Ascending aorta (tissue), 2 donors: ENCODE measurements at regions not wholly inside any gene's neighbourhood (a gene's known extent, or its start where the extent isn't known, plus 50 kb on each side); places are given as distances from the start of the nearest gene placed in this dataset.
"Not testable (repeated sequence)": the region's sequence is repeated elsewhere in the genome, so short reads cannot be mapped to it uniquely, and the experiment has no call there.

Source experiments
- DNase-seq, 2 donors: peaks; one replicate each; pipeline ENCODE4 v3.0.0-alpha.2; 2019; ENCODE audit warnings: low spot score in 2 of 2
- H3K27ac ChIP-seq, 2 donors: fragments of 200-600 bp; sonication (generic); one replicate each; pipeline ENCODE4 v1.5.1; 2016 to 2017; ENCODE audit warnings: mild to moderate bottlenecking in 1 of 2
- H3K27me3 ChIP-seq: fragments of 200-600 bp; sonication (generic); one replicate; pipeline ENCODE4 v1.5.1; 2017
- H3K36me3 ChIP-seq, 2 donors: fragments of 200-600 bp; sonication (generic); one replicate each; pipeline ENCODE4 v1.5.1; 2016
- H3K4me1 ChIP-seq, 2 donors: fragments of 200-600 bp; sonication (generic); one replicate each; pipeline ENCODE4 v1.5.1; 2016 to 2017; ENCODE audit warnings: mild to moderate bottlenecking in 1 of 2
- H3K4me3 ChIP-seq, 2 donors: fragments of 200-600 bp; sonication (generic); one replicate each; pipeline ENCODE4 v1.5.1; 2016 to 2017; ENCODE audit warnings: mild to moderate bottlenecking in 1 of 2
- H3K9me3 ChIP-seq, 2 donors: fragments of 200-600 bp; sonication (generic); one replicate each; pipeline ENCODE4 v1.5.1; 2016
- intact Hi-C: fragments of 100-400 bp; cut with DNase I; formaldehyde crosslinking; loops from one replicate; pipeline ENCODE4 v1.15.1; 2023
- TF ChIP-seq, protein P1 (sequence below), 3 experiments: fragments of 200-600 bp in 2 of 3; fragments of 450-650 bp in 1 of 3; sonication (generic) in 2 of 3; IDR thresholded peaks; one replicate each; pipeline ENCODE4 v1.5.1; 2016 to 2019; ENCODE audit warnings: antibody characterized with exemption in 3 of 3, mild to moderate bottlenecking in 1 of 3, moderate library complexity in 1 of 3

DNA sequence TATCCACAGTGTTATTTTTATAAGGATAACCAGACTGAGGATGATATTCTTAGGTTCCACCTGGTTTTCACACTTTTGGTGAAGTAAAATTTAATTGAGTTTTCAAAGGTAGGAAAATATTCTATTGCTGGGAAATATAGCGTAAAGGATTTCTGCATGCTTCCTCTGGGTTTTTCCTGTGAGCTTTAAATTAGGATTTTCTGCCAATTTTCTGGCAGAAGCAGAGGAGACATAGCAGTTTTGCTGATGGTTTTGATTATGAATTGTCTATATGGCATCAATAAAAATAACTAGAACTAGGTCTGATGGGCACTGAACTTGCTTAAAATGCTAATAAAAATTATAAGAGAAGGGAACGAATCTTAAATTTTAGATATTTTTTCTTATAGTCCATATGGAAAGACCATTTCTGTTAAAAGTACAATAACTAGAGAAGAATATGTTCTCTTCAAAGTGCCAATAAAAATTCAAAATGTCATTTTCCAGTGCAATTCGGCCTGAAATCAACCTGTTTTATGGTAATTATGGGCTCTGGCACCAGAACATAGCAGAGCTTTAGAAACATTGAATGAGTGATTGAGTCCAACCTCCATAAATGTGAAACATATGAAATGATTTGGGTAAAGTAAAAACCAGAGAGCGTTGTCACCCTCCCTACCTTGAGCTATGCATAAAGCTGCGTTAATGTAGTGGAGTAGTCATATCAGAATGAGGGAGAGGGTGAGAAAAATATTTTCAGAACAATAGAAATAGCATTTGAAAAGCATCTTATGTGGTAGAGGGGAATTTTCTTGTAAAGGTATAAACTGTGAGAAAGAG is 279.7 kb downstream of the SPRY1 start:
- DNase-seq: no peak
- H3K4me3 ChIP-seq: peak overlapping the region in 1 of 2 donors; percentile 3
- intact Hi-C loops: no loop called here
- no peaks in the 10 kb centered on the region for H3K9me3 ChIP-seq
- TF ChIP-seq, protein P1, sequence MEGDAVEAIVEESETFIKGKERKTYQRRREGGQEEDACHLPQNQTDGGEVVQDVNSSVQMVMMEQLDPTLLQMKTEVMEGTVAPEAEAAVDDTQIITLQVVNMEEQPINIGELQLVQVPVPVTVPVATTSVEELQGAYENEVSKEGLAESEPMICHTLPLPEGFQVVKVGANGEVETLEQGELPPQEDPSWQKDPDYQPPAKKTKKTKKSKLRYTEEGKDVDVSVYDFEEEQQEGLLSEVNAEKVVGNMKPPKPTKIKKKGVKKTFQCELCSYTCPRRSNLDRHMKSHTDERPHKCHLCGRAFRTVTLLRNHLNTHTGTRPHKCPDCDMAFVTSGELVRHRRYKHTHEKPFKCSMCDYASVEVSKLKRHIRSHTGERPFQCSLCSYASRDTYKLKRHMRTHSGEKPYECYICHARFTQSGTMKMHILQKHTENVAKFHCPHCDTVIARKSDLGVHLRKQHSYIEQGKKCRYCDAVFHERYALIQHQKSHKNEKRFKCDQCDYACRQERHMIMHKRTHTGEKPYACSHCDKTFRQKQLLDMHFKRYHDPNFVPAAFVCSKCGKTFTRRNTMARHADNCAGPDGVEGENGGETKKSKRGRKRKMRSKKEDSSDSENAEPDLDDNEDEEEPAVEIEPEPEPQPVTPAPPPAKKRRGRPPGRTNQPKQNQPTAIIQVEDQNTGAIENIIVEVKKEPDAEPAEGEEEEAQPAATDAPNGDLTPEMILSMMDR (IDR thresholded peaks at IDR 0.05): no peak
- no peaks in the 10 kb centered on the region for H3K27me3 ChIP-seq
- no peaks in the 10 kb centered on the region for H3K36me3 ChIP-seq
- H3K4me1 ChIP-seq: peaks cover 0 to 7% of the 10 kb centered on the region in 2 donors
- H3K27ac ChIP-seq: peak overlapping the region; percentile 64 to 68

DNA sequence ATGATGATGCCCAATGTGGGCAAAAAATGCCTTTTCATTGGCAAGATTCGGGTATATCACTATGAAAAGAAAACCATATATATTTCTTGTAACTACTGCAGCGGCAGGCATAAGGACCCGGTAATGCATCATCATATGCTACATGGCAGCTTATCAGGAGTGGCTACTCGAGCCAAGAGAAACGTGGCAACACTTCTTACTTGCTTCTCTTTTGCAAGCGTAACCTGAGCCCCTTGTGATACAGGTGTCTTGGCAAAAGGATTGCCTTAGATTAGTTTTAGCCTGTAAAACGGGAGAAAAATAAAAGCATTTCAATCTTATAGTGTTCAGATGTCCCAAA is 280.3 kb downstream of the SPRY1 start:
- H3K27ac ChIP-seq: no peak overlapping the region
- H3K4me1 ChIP-seq: peaks cover 0 to 7% of the 10 kb centered on the region in 2 donors
- H3K9me3 ChIP-seq: no peaks in the 10 kb centered on the region
- no peaks in the 10 kb centered on the region for H3K27me3 ChIP-seq
- intact Hi-C loops: no loop called here
- H3K36me3 ChIP-seq: no peaks in the 10 kb centered on the region
- TF ChIP-seq, protein P1 (IDR thresholded peaks at IDR 0.05): no peak
- H3K4me3 ChIP-seq: peak overlapping the region in 1 of 2 donors; percentile 3
- no peak for DNase-seq

DNA sequence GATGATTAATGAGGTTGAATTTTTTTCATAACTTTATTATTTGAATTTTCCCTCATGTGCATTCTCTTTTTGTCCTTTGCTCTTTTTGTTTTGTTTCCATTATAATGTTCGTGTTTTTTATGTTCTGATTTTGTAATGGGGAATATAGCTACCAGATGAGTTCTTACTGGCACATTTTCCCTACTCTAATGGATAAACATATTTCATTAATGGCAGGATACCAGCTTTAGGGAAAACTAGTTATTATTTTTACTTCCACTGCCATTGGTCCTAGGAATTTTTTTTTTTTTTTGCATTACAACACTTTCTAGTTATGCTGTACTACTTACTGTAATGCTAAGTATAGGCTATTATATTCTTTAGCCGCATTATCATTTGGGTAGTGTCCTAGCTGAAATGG is 286.3 kb downstream of the SPRY1 start:
- H3K4me1 ChIP-seq: no peaks in the 10 kb centered on the region
- intact Hi-C loops: no loop called here
- H3K4me3 ChIP-seq: no peak overlapping the region
- H3K27ac ChIP-seq: no peak overlapping the region
- no peak for DNase-seq
- H3K36me3 ChIP-seq: no peaks in the 10 kb centered on the region
- no peaks in the 10 kb centered on the region for H3K9me3 ChIP-seq
- TF ChIP-seq, protein P1 (IDR thresholded peaks at IDR 0.05): no peak
- no peaks in the 10 kb centered on the region for H3K27me3 ChIP-seq

DNA sequence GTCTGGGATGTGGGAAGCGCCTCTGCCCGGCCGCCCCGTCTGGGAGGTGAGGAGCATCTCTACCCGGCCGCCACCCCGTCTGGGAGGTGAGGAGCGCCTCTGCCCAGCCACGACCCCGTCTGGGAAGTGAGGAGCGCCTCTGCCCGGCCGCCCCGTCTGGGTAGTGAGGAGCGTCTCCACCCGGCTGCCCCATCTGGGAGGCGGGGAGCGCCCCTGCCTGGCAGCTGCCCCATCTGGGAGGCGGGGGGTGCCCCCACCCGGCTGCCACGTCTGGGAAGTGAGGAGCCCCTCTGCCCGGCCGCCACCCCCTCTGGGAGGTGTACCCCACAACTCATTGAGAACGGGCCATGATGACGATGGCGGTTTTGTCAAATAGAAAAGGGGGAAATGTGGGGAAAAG is 288.3 kb downstream of the SPRY1 start:
- H3K4me1 ChIP-seq, H3K27ac ChIP-seq, H3K36me3 ChIP-seq, H3K27me3 ChIP-seq, intact Hi-C loops, DNase-seq, H3K4me3 ChIP-seq: not testable (repeated sequence)
- H3K9me3 ChIP-seq: peaks cover 4 to 14% of the 10 kb centered on the region in 2 donors

DNA sequence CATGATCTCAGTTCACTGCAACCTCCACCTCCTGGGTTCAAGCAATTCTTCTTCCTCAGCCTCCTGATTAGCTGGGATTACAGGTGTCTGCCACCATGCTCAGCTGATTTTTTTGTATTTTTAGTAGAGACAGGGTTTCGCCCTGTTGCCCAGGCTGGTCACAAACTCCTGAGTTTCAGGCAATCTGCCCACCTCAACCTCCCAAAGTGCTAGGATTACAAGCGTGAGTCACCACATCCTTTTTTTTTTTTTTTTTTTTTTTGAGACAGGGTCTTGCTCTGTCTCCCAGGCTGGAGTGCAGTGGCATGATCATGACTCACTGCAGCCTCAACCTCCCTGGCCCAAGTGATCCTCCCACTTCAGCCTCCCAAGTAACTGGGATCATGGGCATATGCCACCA is 298.9 kb downstream of the SPRY1 start:
- H3K4me1 ChIP-seq, DNase-seq, H3K9me3 ChIP-seq, intact Hi-C loops, H3K27ac ChIP-seq, H3K4me3 ChIP-seq, H3K27me3 ChIP-seq, H3K36me3 ChIP-seq: not testable (repeated sequence)

DNA sequence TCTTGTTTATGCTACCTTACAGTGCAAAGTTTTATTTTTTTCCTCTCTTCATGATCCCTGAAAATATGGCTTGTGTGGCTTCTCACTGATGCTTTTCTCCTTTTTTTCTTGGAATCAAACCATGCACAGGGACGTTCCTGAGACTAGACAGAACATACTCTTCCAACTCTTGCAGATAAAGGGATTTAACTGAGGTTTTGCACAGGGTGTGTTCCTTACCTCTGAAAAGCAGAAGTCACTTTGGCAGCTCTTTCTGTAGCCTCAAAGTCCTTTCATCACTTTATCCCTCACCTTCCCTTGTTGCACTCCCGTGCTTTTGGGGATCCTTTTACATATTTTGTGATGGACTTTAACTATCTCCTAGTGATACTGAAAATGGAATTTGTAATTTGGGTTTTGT is 300.1 kb downstream of the SPRY1 start:
- H3K27me3 ChIP-seq: no peaks in the 10 kb centered on the region
- DNase-seq: no peak
- no peak overlapping the region for H3K4me3 ChIP-seq
- peaks cover 0 to 7% of the 10 kb centered on the region in 2 donors for H3K4me1 ChIP-seq
- intact Hi-C loops: no loop called here
- TF ChIP-seq, protein P1 (IDR thresholded peaks at IDR 0.05): no peak
- no peaks in the 10 kb centered on the region for H3K36me3 ChIP-seq
- H3K9me3 ChIP-seq: no peaks in the 10 kb centered on the region
- no peak overlapping the region for H3K27ac ChIP-seq

DNA sequence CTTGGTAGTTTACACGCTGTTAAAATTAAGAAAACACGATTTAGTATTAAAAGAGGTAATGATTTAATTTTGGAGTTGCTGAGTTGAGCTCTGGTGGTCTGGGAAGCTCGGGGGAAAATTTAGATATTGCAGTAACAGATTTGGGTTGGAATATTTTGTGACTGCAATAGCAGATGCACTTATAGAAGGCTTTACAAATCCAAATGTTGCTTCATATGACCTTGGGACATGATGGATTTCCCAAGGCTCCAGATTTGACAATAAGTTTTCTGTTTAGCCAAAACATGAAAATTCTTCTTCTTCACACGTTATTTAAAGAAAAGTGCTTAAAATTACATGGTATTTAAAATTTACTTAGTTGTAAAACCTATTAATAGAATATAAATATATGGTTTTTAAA is 302.0 kb downstream of the SPRY1 start:
- TF ChIP-seq, protein P1 (IDR thresholded peaks at IDR 0.05): no peak
- Histone ChIP-seq H3K27me3 (no peaks in the 10 kb centered on the region), H3K4me3 (no peak overlapping the region), H3K36me3 (no peaks in the 10 kb centered on the region), H3K27ac (no peak overlapping the region), H3K9me3 (no peaks in the 10 kb centered on the region), H3K4me1 (peaks cover 0 to 7% of the 10 kb centered on the region in 2 donors)
- intact Hi-C loops: no loop called here
- DNase-seq: no peak
